ENCODE measurements at regions not wholly inside any gene's neighbourhood (a gene's known extent, or its start where the extent isn't known, plus 50 kb on each side); places are given as distances from the start of the nearest gene placed in this dataset.

- TF ChIP-seq CTCF (IDR thresholded peaks at IDR 0.05; ENCODE audit: insufficient read depth, low read length) = no peak
- no peak overlapping the region for H3K4me3 ChIP-seq (ENCODE audit: low read depth, low read length)
- peak; percentile 84 for DNase-seq (ENCODE audit: low read depth)
These were observed 134.3 kb upstream of the AP1S2 start for GRCh38 chrX:15988661-15989603.

GRCh38 chrX:15985937-15986336 lies 131.3 kb upstream of the AP1S2 start:
- no peak for DNase-seq (ENCODE audit: low read depth)
- no peak for TF ChIP-seq CTCF (IDR thresholded peaks at IDR 0.05; ENCODE audit: insufficient read depth, low read length)
- no peak overlapping the region for H3K4me3 ChIP-seq (ENCODE audit: low read depth, low read length)

GRCh38 chrX:15983034-15983433 lies 128.4 kb upstream of the AP1S2 start:
- TF ChIP-seq CTCF (IDR thresholded peaks at IDR 0.05; ENCODE audit: insufficient read depth, low read length) = no peak
- DNase-seq (ENCODE audit: low read depth) = no peak
- H3K4me3 ChIP-seq (ENCODE audit: low read depth, low read length) = no peak overlapping the region

GRCh38 chrX:15977644-15978043 lies 123.0 kb upstream of the AP1S2 start:
- no peak for TF ChIP-seq CTCF (IDR thresholded peaks at IDR 0.05; ENCODE audit: insufficient read depth, low read length)
- H3K4me3 ChIP-seq (ENCODE audit: low read depth, low read length) = no peak overlapping the region

GRCh38 chrX:15976396-15976795 lies 121.8 kb upstream of the AP1S2 start:
- H3K4me3 ChIP-seq (ENCODE audit: low read depth, low read length) = no peak overlapping the region
- TF ChIP-seq CTCF (IDR thresholded peaks at IDR 0.05; ENCODE audit: insufficient read depth, low read length) = no peak
- DNase-seq (ENCODE audit: low read depth) = no peak

More at GRCh38 chrX:15977644-15978043, 123.0 kb upstream of the AP1S2 start:
- no peak for DNase-seq (ENCODE audit: low read depth)

- H3K4me3 ChIP-seq (ENCODE audit: low read depth, low read length) = no peak overlapping the region
- TF ChIP-seq CTCF (IDR thresholded peaks at IDR 0.05; ENCODE audit: insufficient read depth, low read length) = no peak
- DNase-seq (ENCODE audit: low read depth) = peak; percentile 85
These were observed 119.3 kb upstream of the AP1S2 start for GRCh38 chrX:15973946-15974345.

Data from fibroblast of the aortic adventitia (primary cell).